GM13977 (cell line): ENCODE measurements at regions not wholly inside any gene's neighbourhood (a gene's known extent, or its start where the extent isn't known, plus 50 kb on each side); places are given as distances from the start of the nearest gene placed in this dataset.

Source experiments
- DNase-seq: peaks from one replicate; pipeline ENCODE4 v3.0.0; 2012; ENCODE audit warnings: low spot score
- in situ Hi-C: fragments of 300-500 bp; cut with MboI; formaldehyde crosslinking; loops from one replicate; pipeline ENCODE4 v1.12.0; 2022; ENCODE audit warnings: low sequenced_read_pairs, low pct_unique_long_range_greater_than_20kb, mixed read lengths, inconsistent platforms; ENCODE audit not compliant: unreplicated experiment
- TF ChIP-seq, protein P1 (sequence below): IDR thresholded peaks from 2 replicates; pipeline ENCODE4 v1.5.1; 2012; ENCODE audit warnings: mild to moderate bottlenecking, control low read depth; ENCODE audit not compliant: insufficient read depth; ENCODE audit errors: extremely low read depth, missing control alignments

DNA sequence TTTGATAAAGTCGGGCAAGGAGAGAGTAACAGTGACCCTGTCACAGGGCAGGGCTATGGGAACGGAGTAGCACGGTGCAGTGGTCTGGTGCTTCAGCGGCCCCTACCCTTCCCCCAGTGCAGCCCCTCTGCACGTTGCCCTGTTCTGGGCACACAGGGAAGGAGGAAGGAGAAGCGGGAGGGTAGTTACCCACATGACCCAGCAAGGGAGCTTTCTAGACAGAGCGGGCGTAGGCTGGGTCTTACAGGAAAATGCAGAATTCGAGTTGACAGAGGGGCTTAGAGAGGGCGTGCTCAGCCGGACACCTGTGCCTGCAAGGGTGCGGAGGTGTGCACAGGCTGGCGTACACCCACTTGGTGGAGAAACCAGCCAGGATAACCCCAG is 341.2 kb downstream of the NPHP4 start:
- TF ChIP-seq, protein P1, sequence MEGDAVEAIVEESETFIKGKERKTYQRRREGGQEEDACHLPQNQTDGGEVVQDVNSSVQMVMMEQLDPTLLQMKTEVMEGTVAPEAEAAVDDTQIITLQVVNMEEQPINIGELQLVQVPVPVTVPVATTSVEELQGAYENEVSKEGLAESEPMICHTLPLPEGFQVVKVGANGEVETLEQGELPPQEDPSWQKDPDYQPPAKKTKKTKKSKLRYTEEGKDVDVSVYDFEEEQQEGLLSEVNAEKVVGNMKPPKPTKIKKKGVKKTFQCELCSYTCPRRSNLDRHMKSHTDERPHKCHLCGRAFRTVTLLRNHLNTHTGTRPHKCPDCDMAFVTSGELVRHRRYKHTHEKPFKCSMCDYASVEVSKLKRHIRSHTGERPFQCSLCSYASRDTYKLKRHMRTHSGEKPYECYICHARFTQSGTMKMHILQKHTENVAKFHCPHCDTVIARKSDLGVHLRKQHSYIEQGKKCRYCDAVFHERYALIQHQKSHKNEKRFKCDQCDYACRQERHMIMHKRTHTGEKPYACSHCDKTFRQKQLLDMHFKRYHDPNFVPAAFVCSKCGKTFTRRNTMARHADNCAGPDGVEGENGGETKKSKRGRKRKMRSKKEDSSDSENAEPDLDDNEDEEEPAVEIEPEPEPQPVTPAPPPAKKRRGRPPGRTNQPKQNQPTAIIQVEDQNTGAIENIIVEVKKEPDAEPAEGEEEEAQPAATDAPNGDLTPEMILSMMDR, result no peak
- no peak for DNase-seq
- in situ Hi-C loops, result no loop called here

DNA sequence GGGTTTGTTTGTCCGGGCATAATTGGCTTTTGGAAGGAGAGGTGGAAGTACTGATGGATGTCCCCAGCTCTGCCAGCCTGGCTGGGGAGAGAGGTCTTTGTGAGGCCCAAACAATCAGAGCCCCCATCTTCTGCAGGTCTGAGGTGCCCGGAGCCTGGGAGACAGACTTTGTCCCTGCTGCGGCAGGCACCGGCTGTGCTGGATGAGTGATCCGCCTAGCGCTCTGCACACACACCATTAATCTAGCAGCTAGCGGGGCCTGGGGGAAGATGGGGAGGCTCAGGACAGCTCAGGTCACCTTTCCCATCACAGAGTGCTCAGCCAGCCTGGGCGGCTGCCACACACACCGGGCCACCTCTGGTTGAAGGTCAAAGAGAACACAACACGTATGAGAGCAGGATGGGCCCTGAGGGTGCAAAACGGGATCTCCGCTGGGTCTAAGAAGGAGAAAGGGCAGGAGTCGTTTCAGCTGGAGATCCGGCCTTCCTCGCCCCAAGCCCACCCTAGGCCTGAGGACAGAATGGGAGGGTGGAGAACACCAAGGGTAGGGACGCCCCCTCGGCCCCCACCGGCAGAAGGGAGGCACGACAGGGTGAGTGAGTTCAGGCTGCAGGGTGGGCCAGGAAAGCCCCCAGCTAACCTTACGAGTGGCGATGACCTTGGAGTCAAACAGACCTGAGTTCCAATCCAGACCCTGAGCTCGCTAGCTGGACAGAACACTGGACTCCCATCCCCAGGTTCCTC is 341.8 kb downstream of the NPHP4 start:
- in situ Hi-C loops, result no loop called here
- TF ChIP-seq, protein P1, result no peak
- DNase-seq, result no peak

DNA sequence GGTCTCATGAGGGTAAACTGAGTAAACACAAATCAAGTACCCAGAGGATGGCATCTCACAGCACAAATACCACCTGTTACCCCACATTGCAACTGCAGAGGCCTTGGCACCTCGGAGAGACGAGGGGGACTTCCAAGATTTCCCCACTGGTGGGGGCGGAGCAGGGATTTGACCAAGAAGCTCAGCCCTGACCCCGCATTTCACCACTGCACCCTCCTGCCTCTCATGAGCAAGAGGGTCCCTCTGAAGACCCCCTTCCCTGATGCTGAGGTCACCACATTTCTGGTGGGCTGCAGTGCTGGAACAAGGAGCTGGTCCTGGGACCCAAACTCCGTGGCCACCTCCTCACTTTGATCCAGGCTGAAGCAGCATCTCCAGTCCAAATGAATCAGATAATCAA is 342.4 kb downstream of the NPHP4 start:
- DNase-seq, result no peak
- TF ChIP-seq, protein P1, result no peak
- in situ Hi-C loops, result no loop called here

DNA sequence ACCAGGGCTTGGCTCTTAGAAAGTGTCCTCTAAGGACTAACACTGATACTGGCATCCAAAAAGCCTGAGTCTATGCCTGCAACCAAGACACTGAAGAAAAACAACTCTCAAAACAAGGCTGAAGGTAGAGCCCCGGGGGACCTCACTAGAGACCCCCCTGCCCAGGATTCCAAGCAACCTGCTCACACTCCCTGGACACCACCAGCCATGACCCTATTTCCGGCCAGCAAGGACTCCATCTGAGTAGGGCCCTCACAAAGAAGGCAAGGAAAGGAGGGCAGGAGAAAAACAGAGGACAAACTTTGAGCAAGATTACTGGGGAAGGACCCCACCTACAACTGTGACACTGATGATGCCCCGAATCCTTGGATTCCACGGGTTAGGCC is 343.1 kb downstream of the NPHP4 start:
- DNase-seq, result no peak
- in situ Hi-C loops, result no loop called here
- TF ChIP-seq, protein P1, result no peak

DNA sequence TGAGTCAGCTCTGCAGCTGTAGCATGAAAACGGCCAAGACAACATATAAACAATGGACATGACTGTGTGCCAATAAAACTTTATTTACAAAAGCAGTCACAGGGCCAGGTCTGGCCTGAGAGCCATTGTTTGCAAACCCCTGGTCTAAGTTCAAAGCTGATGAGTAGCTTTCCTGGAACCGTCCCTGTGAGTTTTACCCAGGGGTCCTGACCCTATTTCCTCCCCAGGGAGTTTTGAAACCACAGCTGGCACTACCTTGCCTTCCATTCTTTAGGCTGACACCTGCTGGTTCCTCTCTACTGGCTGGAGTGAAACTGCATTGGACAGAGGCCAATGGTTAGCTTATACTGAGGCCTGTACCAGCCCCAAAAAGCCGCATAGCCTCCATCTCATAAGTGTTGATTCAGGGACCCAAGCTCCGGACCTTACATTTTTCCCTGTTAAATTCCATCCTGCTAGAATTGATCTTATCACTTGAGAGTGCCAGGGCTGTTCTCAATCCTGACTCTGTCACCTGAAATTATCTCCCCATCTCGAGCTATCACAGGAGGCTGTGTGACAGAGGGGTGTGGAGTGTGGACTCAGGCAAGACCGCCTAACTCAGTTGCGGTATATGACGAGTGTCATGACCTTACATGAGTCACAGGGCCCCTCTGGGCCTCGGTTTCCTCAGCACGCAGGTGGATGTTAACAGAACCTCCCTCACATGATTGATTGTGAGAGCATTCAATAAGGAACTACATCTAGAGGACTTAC is 343.6 kb downstream of the NPHP4 start:
- TF ChIP-seq, protein P1, result no peak
- in situ Hi-C loops, result no loop called here
- DNase-seq, result no peak

DNA sequence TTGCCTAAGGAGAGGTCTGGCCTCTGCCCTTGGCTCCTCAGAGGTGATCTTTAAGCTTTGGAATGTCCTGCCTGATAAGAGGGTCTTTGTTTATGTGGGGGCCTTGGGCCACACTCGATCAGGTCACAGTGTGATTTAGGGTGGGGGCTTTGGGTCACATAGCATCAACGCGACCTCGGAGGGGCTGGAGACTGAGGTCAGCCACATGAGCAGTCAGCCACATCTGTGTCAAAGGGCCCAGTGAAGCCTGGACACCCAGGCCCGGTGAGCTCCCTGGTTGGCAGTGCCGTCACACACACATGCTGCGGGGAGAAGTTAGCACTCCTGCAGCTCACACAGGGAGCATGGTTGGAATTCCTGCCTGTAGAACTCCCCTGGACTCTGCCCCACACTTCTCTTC is 345.0 kb downstream of the NPHP4 start:
- TF ChIP-seq, protein P1, result no peak
- no peak for DNase-seq
- in situ Hi-C loops, result no loop called here
